IMR-90 (cell line): ENCODE measurements at regions not wholly inside any gene's neighbourhood (a gene's known extent, or its start where the extent isn't known, plus 50 kb on each side); places are given as distances from the start of the nearest gene placed in this dataset.

ENCODE experiments used
- ATAC-seq: fragments of 200-7000 bp; cut with Tn5 transposase; 2 replicates; pipeline ENCODE4 v1.9.1; 2020; ENCODE audit warnings: low read depth, mild to moderate bottlenecking, moderate library complexity
- BruUV-seq: library from RNA; stranded (reverse); fragments of 400-500 nt; replicated peaks from 2 replicates; lab custom pipeline; 2021; lab: Mats Ljungman, UMichigan
- CTCF ChIA-PET: fragments of 300-600 bp; formaldehyde crosslinking; extraction: SDS; loops from one replicate; lab custom pipeline; 2021; ENCODE audit warnings: antibody characterized with exemption; lab: Yijun Ruan, JAX
- POLR2A ChIA-PET: fragments of 300-600 bp; sonication (Branson Sonifier 250); formaldehyde crosslinking; loops from one replicate; lab custom pipeline; 2022; ENCODE audit warnings: antibody characterized with exemption; ENCODE audit not compliant: unreplicated experiment; lab: Charles Lee
- DNase-seq: peaks from one replicate; pipeline ENCODE4 v3.0.0; 2013
- H2AFZ ChIP-seq: replicated peaks from 2 replicates; pipeline ENCODE3; 2013; ENCODE audit warnings: low read length, mild to moderate bottlenecking; ENCODE audit not compliant: poor library complexity
- H2AK5ac ChIP-seq: 2 replicates; pipeline ENCODE4 v1.6.1; 2013; ENCODE audit warnings: low read depth, low read length, inconsistent platforms
- H2AK9ac ChIP-seq: replicated peaks from 2 replicates; pipeline ENCODE3; 2013; ENCODE audit warnings: mild to moderate bottlenecking, low read depth, low read length, moderate library complexity; ENCODE audit not compliant: poor library complexity
- H2BK120ac ChIP-seq: 2 replicates; pipeline ENCODE4 v1.6.1; 2013; ENCODE audit warnings: low read depth, low read length, inconsistent platforms
- H2BK15ac ChIP-seq: 3 replicates; pipeline ENCODE4 v1.6.1; 2013; ENCODE audit warnings: low read depth, low read length, inconsistent platforms
- H2BK20ac ChIP-seq: 2 replicates; pipeline ENCODE4 v1.6.1; 2013; ENCODE audit warnings: low read depth, mild to moderate bottlenecking, inconsistent platforms, low read length, moderate library complexity
- H2BK5ac ChIP-seq: 2 replicates; pipeline ENCODE4 v1.6.1; 2013; ENCODE audit warnings: mild to moderate bottlenecking, low read depth, low read length, inconsistent platforms; ENCODE audit not compliant: poor library complexity, severe bottlenecking
- H3K14ac ChIP-seq: replicated peaks from 2 replicates; pipeline ENCODE4 v1.6.1; 2013; ENCODE audit warnings: low read depth, low read length, inconsistent platforms
- H3K18ac ChIP-seq: 2 replicates; pipeline ENCODE4 v1.6.1; 2013; ENCODE audit warnings: low read depth, low read length, control low read depth
- H3K23ac ChIP-seq: 2 replicates; pipeline ENCODE4 v1.6.1; 2013; ENCODE audit warnings: low read depth, low read length, inconsistent platforms
- H3K27ac ChIP-seq: 2 replicates; pipeline ENCODE4 v1.5.1; 2013; ENCODE audit warnings: mild to moderate bottlenecking, control low read depth, low read length; ENCODE audit not compliant: insufficient read depth
- H3K27me3 ChIP-seq: 2 replicates; pipeline ENCODE4 v1.6.1; 2013; ENCODE audit warnings: low read length; ENCODE audit not compliant: control insufficient read depth, insufficient read depth
- H3K36me3 ChIP-seq: 2 replicates; pipeline ENCODE4 v1.6.1; 2013; ENCODE audit warnings: low read length, mixed read lengths; ENCODE audit not compliant: control insufficient read depth, insufficient read depth
- H3K4ac ChIP-seq: 2 replicates; pipeline ENCODE4 v1.6.1; 2013; ENCODE audit warnings: low read depth, low read length, inconsistent platforms
- H3K4me1 ChIP-seq: 2 replicates; pipeline ENCODE4 v1.6.1; 2013; ENCODE audit warnings: low read length, mixed read lengths; ENCODE audit not compliant: control insufficient read depth, insufficient read depth
- H3K4me2 ChIP-seq: 2 replicates; pipeline ENCODE4 v1.6.1; 2013; ENCODE audit warnings: low read depth, mild to moderate bottlenecking, control low read depth, low read length, moderate library complexity
- H3K4me3 ChIP-seq: 2 replicates; pipeline ENCODE4 v1.5.1; 2013; ENCODE audit warnings: low read depth, mild to moderate bottlenecking, control low read depth, low read length, moderate library complexity; ENCODE audit not compliant: insufficient read depth
- H3K56ac ChIP-seq: 2 replicates; pipeline ENCODE4 v1.6.1; 2013; ENCODE audit warnings: low read length, inconsistent platforms; ENCODE audit not compliant: insufficient read depth; ENCODE audit errors: extremely low read depth
- H3K79me1 ChIP-seq, 2 experiments: 2 replicates each; pipeline ENCODE4 v1.6.1; 2013; ENCODE audit warnings: low read length in 2 of 2, inconsistent platforms in 1 of 2, low read depth in 1 of 2
- H3K9ac ChIP-seq: 2 replicates; pipeline ENCODE4 v1.6.1; 2013; ENCODE audit warnings: low read depth, low read length, control low read depth
- H3K9me1 ChIP-seq: 2 replicates; pipeline ENCODE4 v1.6.1; 2013; ENCODE audit warnings: low read length, inconsistent platforms; ENCODE audit not compliant: insufficient read depth
- H3K9me3 ChIP-seq: 2 replicates; pipeline ENCODE4 v1.6.1; 2013; ENCODE audit warnings: low read length; ENCODE audit not compliant: control insufficient read depth, insufficient read depth
- H4K20me1 ChIP-seq: 2 replicates; pipeline ENCODE4 v1.6.1; 2013; ENCODE audit warnings: low read length, inconsistent platforms; ENCODE audit not compliant: insufficient read depth
- H4K5ac ChIP-seq: 2 replicates; pipeline ENCODE4 v1.6.1; 2013; ENCODE audit warnings: mild to moderate bottlenecking, low read depth, low read length, control low read depth
- H4K8ac ChIP-seq, 2 experiments: 2 replicates each; pipeline ENCODE4 v1.6.1; 2013; ENCODE audit warnings: low read depth in 2 of 2, low read length in 2 of 2, control low read depth in 1 of 2, inconsistent platforms in 1 of 2
- H4K91ac ChIP-seq: 2 replicates; pipeline ENCODE4 v1.6.1; 2013; ENCODE audit warnings: low read depth, low read length, inconsistent platforms; ENCODE audit not compliant: insufficient read depth
- BHLHE40 ChIP-seq: fragments of 150-350 bp; IDR thresholded peaks from 2 replicates; pipeline ENCODE4 v1.6.1; 2016; ENCODE audit warnings: mild to moderate bottlenecking, low read depth, low read length
- CEBPB ChIP-seq: IDR thresholded peaks from 2 replicates; pipeline ENCODE4 v1.6.1; 2012; ENCODE audit warnings: low read depth, low read length, improper control_type of control experiment
- CHD1 ChIP-seq: IDR thresholded peaks from 2 replicates; pipeline ENCODE4 v1.6.1; 2012; ENCODE audit warnings: low read depth, low read length, improper control_type of control experiment
- CTCF ChIP-seq: conservative IDR thresholded peaks from 2 replicates; pipeline ENCODE4 v1.5.1; 2012; ENCODE audit warnings: mild to moderate bottlenecking, low read depth, low read length, improper control_type of control experiment
- ELK1 ChIP-seq: fragments of 150-350 bp; IDR thresholded peaks from 2 replicates; pipeline ENCODE4 v1.6.1; 2016; ENCODE audit warnings: low read depth, mild to moderate bottlenecking, low read length, moderate library complexity, borderline replicate concordance
- FOS ChIP-seq: fragments of 150-350 bp; IDR thresholded peaks from 2 replicates; pipeline ENCODE4 v1.6.1; 2016; ENCODE audit warnings: low read depth, low read length
- MAFK ChIP-seq: IDR thresholded peaks from 2 replicates; pipeline ENCODE4 v1.6.1; 2012; ENCODE audit warnings: low read depth, low read length, improper control_type of control experiment
- MAZ ChIP-seq: IDR thresholded peaks from 2 replicates; pipeline ENCODE4 v1.6.1; 2012; ENCODE audit warnings: low read depth, mild to moderate bottlenecking, low read length, improper control_type of control experiment, moderate library complexity, borderline replicate concordance
- MXI1 ChIP-seq: IDR thresholded peaks from 2 replicates; pipeline ENCODE4 v1.6.1; 2012; ENCODE audit warnings: low read depth, mild to moderate bottlenecking, low read length, moderate library complexity, borderline replicate concordance
- NFE2L2 ChIP-seq: fragments of 150-350 bp; IDR thresholded peaks from 2 replicates; pipeline ENCODE4 v1.6.1; 2016; ENCODE audit warnings: low read depth, mild to moderate bottlenecking, low read length
- POLR2A ChIP-seq: IDR thresholded peaks from 2 replicates; pipeline ENCODE4 v1.6.1; 2012; ENCODE audit warnings: mild to moderate bottlenecking, low read depth, low read length
- RAD21 ChIP-seq: IDR thresholded peaks from 2 replicates; pipeline ENCODE4 v1.6.1; 2012; ENCODE audit warnings: low read length, improper control_type of control experiment
- RCOR1 ChIP-seq: IDR thresholded peaks from 2 replicates; pipeline ENCODE4 v1.6.1; 2012; ENCODE audit warnings: mild to moderate bottlenecking, low read length, improper control_type of control experiment; ENCODE audit not compliant: insufficient replicate concordance
- RFX5 ChIP-seq: IDR thresholded peaks from 2 replicates; pipeline ENCODE4 v1.8.0; 2012; ENCODE audit warnings: low read depth, mild to moderate bottlenecking, low read length, moderate library complexity
- SMC3 ChIP-seq: fragments of 150-350 bp; IDR thresholded peaks from 2 replicates; pipeline ENCODE4 v1.6.1; 2016; ENCODE audit warnings: low read depth, mild to moderate bottlenecking, antibody characterized with exemption, low read length, moderate library complexity
- USF2 ChIP-seq: fragments of 150-350 bp; IDR thresholded peaks from 2 replicates; pipeline ENCODE4 v1.6.1; 2017; ENCODE audit warnings: mild to moderate bottlenecking, antibody characterized with exemption, low read length, low read depth
- WGBS, 2 experiments: methylation state at CpG; one replicate each; pipeline versions ENCODE4 v1.1.5 to v1.1.7; 2013; ENCODE audit warnings: missing lambda C conversion rate in 2 of 2; ENCODE audit not compliant: insufficient read length in 1 of 2; ENCODE audit errors: extremely low coverage in 2 of 2; 5-methylcytosine and 5-hydroxymethylcytosine counted together
- dilution Hi-C: fragments of 300-500 bp; cut with HindIII; formaldehyde crosslinking; loops from one replicate; pipeline ENCODE4 v1.14.3; 2018; ENCODE audit warnings: low sequenced_read_pairs; ENCODE audit not compliant: unreplicated experiment
- in situ Hi-C: fragments of 300-500 bp; cut with MboI; formaldehyde crosslinking; loops from 3 replicates; pipeline ENCODE4 v1.14.3; 2019; ENCODE audit warnings: low sequenced_read_pairs, inconsistent platforms, mixed read lengths
- intact Hi-C: fragments of 100-400 bp; cut with micrococcal nuclease; formaldehyde crosslinking; loops from 2 replicates; pipeline ENCODE4 v1.10.0; 2022

- ChIA-PET POLR2A (no interaction called here), CTCF (no interaction called here)
- TF ChIP-seq POLR2A (no peak), MAFK (no peak), CHD1 (no peak), ELK1 (no peak), BHLHE40 (no peak), CTCF (no peak), FOS (no peak), RFX5 (no peak), RAD21 (no peak), SMC3 (no peak), NFE2L2 (no peak), MAZ (no peak), CEBPB (no peak), USF2 (no peak), RCOR1 (no peak), MXI1 (no peak)
- Histone ChIP-seq H3K9me1 (no peaks in the 10 kb centered on the region), H3K27ac (no peak overlapping the region), H4K5ac (no peak overlapping the region), H3K27me3 (no peaks in the 10 kb centered on the region), H3K4me2 (no peak overlapping the region), H2BK15ac (no peak overlapping the region), H3K4me3 (no peak overlapping the region), H3K56ac (no peak overlapping the region), H2AK5ac (no peak overlapping the region), H2BK20ac (no peak overlapping the region), H4K20me1 (no peaks in the 10 kb centered on the region), H3K4me1 (no peaks in the 10 kb centered on the region), H2AFZ (no peak overlapping the region), H2AK9ac (no peak overlapping the region), H4K8ac (no peak overlapping the region), H2BK120ac (no peak overlapping the region), H3K4ac (no peak overlapping the region), H3K23ac (no peak overlapping the region), H3K14ac (no peak overlapping the region), H3K9me3 (peaks cover 2% of the 10 kb centered on the region; the same call in 1 of the 2 replicates), H3K36me3 (no peaks in the 10 kb centered on the region), H2BK5ac (no peak overlapping the region), H3K79me1 (no peaks in the 10 kb centered on the region), H3K9ac (no peak overlapping the region), H3K18ac (no peak overlapping the region; the same call in 1 of the 2 replicates), H4K91ac (no peak overlapping the region)
- intact Hi-C loops, result no loop called here
- ATAC-seq (no peak), DNase-seq (no peak)
- in situ Hi-C loops, result no loop called here
- dilution Hi-C loops, result no loop called here
- WGBS, 2 experiments, result 80% methylated on average over 1 of the region's 3 CpGs; no CpG with 5 or more reads in 1 of the 2 experiments
- no TSS peak for BruUV-seq
Measured at GRCh38 chr1:14341147-14341546, 257.3 kb upstream of the KAZN start.
